HG03354 (cell line): ENCODE measurements at regions not wholly inside any gene's neighbourhood (a gene's known extent, or its start where the extent isn't known, plus 50 kb on each side); places are given as distances from the start of the nearest gene placed in this dataset.
"Not testable (repeated sequence)": the region's sequence is repeated elsewhere in the genome, so short reads cannot be mapped to it uniquely, and the experiment has no call there.

Experiments used
- ATAC-seq: cut with Tn5 transposase; IDR thresholded peaks from one replicate; pipeline ENCODE4 v1.9.1; 2021; ENCODE audit warnings: mild to moderate bottlenecking; ENCODE audit not compliant: unreplicated experiment, poor library complexity, severe bottlenecking

DNA sequence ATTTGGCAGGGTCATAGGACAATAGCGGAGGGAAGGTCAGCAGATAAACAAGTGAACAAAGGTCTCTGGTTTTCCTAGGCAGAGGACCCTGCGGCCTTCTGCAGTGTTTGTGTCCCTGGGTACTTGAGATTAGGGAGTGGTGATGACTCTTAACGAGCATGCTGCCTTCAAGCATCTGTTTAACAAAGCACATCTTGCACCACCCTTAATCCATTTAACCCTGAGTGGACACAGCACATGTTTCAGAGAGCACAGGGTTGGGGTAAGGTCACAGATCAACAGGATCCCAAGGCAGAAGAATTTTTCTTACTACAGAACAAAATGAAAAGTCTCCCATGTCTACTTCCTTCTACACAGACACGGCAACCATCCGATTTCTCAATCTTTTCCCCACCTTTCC lies 74.7 kb downstream of the LAT start:
- ATAC-seq, result not testable (repeated sequence)
